ENCODE measurements at regions not wholly inside any gene's neighbourhood (a gene's known extent, or its start where the extent isn't known, plus 50 kb on each side); places are given as distances from the start of the nearest gene placed in this dataset.

DNA sequence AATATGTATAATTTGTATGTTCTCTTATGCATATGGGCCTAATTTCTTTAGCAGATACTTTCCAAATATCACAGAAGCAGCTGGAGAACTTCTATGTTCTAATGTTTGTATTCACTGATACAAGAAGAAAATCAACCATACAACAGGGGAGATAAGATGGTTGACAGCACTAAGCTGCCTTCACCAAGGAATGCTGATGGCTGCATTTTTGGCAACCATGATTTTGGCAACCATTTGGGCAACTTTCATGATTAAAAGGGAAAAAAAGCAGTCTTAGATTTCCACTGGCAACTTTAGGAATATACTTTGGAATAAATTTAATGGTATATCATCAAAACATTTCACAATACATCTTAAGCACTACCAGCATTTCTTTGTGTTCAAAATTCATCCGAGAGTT lies 740.3 kb upstream of the CDH6 start:
- TF ChIP-seq, protein P1, sequence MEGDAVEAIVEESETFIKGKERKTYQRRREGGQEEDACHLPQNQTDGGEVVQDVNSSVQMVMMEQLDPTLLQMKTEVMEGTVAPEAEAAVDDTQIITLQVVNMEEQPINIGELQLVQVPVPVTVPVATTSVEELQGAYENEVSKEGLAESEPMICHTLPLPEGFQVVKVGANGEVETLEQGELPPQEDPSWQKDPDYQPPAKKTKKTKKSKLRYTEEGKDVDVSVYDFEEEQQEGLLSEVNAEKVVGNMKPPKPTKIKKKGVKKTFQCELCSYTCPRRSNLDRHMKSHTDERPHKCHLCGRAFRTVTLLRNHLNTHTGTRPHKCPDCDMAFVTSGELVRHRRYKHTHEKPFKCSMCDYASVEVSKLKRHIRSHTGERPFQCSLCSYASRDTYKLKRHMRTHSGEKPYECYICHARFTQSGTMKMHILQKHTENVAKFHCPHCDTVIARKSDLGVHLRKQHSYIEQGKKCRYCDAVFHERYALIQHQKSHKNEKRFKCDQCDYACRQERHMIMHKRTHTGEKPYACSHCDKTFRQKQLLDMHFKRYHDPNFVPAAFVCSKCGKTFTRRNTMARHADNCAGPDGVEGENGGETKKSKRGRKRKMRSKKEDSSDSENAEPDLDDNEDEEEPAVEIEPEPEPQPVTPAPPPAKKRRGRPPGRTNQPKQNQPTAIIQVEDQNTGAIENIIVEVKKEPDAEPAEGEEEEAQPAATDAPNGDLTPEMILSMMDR (IDR thresholded peaks at IDR 0.05), result no peak
- TF ChIP-seq POLR2A (IDR thresholded peaks at IDR 0.05), result no peak

Data from body of pancreas (tissue), 4 donors.